Neural cell (in vitro differentiated cells): ENCODE measurements at regions not wholly inside any gene's neighbourhood (a gene's known extent, or its start where the extent isn't known, plus 50 kb on each side); places are given as distances from the start of the nearest gene placed in this dataset.

Experiments
- H2AFZ ChIP-seq: fragments of 200-600, 300-800 bp; sonication (generic), shearing (Covaris generic); 2 replicates; pipeline ENCODE4 v1.6.0; 2014; ENCODE audit warnings: low read depth, mild to moderate bottlenecking, antibody characterized with exemption, low read length, moderate library complexity
- H3F3A ChIP-seq: fragments of 200-600 bp; shearing (Covaris generic); 2 replicates; pipeline ENCODE4 v1.6.1; 2016; ENCODE audit warnings: mild to moderate bottlenecking, moderate library complexity, mixed read lengths, antibody characterized with exemption, low read length; ENCODE audit not compliant: insufficient read depth, poor library complexity, severe bottlenecking
- H3K27ac ChIP-seq: fragments of 200-600, 300-800 bp; sonication (generic), shearing (Covaris generic); 2 replicates; pipeline ENCODE4 v1.5.1; 2014; ENCODE audit warnings: mild to moderate bottlenecking, low read length, moderate library complexity
- H3K27me3 ChIP-seq: fragments of 300-800, 200-600 bp; sonication (generic), shearing (Covaris generic); 2 replicates; pipeline ENCODE4 v1.6.0; 2014; ENCODE audit warnings: mild to moderate bottlenecking, low read depth, low read length, moderate library complexity; ENCODE audit not compliant: insufficient read depth
- H3K36me3 ChIP-seq: fragments of 300-800, 200-600 bp; sonication (generic), shearing (Covaris generic); 2 replicates; pipeline ENCODE4 v1.5.1; 2014; ENCODE audit warnings: mild to moderate bottlenecking, antibody characterized with exemption, low read length, moderate library complexity; ENCODE audit not compliant: insufficient read depth
- H3K4me2 ChIP-seq: fragments of 300-800, 200-600 bp; sonication (generic), shearing (Covaris generic); 2 replicates; pipeline ENCODE4 v1.6.0; 2014; ENCODE audit warnings: mild to moderate bottlenecking, low read length
- H3K4me3 ChIP-seq: fragments of 300-800, 200-600 bp; sonication (generic), shearing (Covaris generic); 2 replicates; pipeline ENCODE4 v1.5.1; 2014; ENCODE audit warnings: mild to moderate bottlenecking, low read length, moderate library complexity
- H3K79me2 ChIP-seq: fragments of 200-600 bp; shearing (Covaris generic); replicated peaks from 2 replicates; pipeline ENCODE4 v1.6.0; 2014; ENCODE audit warnings: mild to moderate bottlenecking, low read length, moderate library complexity; ENCODE audit not compliant: insufficient read depth
- H3K9ac ChIP-seq: fragments of 300-800, 200-600 bp; sonication (generic), shearing (Covaris generic); 2 replicates; pipeline ENCODE4 v1.6.1; 2016; ENCODE audit warnings: mild to moderate bottlenecking, low read length, mixed read lengths
- H3K9me2 ChIP-seq: fragments of 200-600 bp; shearing (Covaris generic); 2 replicates; pipeline ENCODE4 v1.6.1; 2016; ENCODE audit warnings: mild to moderate bottlenecking, low read length, mixed read lengths; ENCODE audit not compliant: insufficient read depth
- H3K9me3 ChIP-seq: fragments of 200-600, 300-800 bp; sonication (generic), shearing (Covaris generic); 2 replicates; pipeline ENCODE4 v1.6.1; 2016; ENCODE audit warnings: mild to moderate bottlenecking, mixed run types, low read length, moderate library complexity, mixed read lengths
- H4K20me1 ChIP-seq: fragments of 200-600 bp; shearing (Covaris generic); 2 replicates; pipeline ENCODE4 v1.6.1; 2016; ENCODE audit warnings: mild to moderate bottlenecking, mixed run types; ENCODE audit not compliant: insufficient read depth
- CTCF ChIP-seq: fragments of 450-650 bp; IDR thresholded peaks from 2 replicates; pipeline ENCODE4 v1.5.1; 2014; ENCODE audit warnings: antibody characterized with exemption, mild to moderate bottlenecking, moderate library complexity; ENCODE audit not compliant: poor library complexity, severe bottlenecking
- EP300 ChIP-seq: fragments of 450-650 bp; conservative IDR thresholded peaks from 2 replicates; pipeline ENCODE4 v1.6.1; 2014; ENCODE audit warnings: antibody characterized with exemption, mild to moderate bottlenecking, moderate library complexity; ENCODE audit not compliant: poor library complexity, severe bottlenecking
- EZH2 ChIP-seq: fragments of 200-600, 300-800 bp; shearing (Covaris generic), sonication (generic); IDR thresholded peaks from 2 replicates; pipeline ENCODE4 v1.6.1; 2014; ENCODE audit warnings: antibody characterized with exemption, low read length, borderline replicate concordance, mild to moderate bottlenecking; ENCODE audit not compliant: insufficient read depth, poor library complexity, severe bottlenecking
- MXI1 ChIP-seq: fragments of 450-650 bp; conservative IDR thresholded peaks from 2 replicates; pipeline ENCODE4 v1.6.1; 2014; ENCODE audit warnings: antibody characterized with exemption, mild to moderate bottlenecking; ENCODE audit not compliant: poor library complexity, severe bottlenecking
- POLR2AphosphoS5 ChIP-seq: IDR thresholded peaks from 2 replicates; pipeline ENCODE4 v1.6.1; 2012
- RAD21 ChIP-seq: fragments of 450-650 bp; conservative IDR thresholded peaks from 2 replicates; pipeline ENCODE4 v1.6.1; 2014; ENCODE audit warnings: antibody characterized with exemption, mild to moderate bottlenecking, moderate library complexity
- REST ChIP-seq: IDR thresholded peaks from 2 replicates; pipeline ENCODE4 v1.6.1; 2012; ENCODE audit warnings: borderline replicate concordance
- SMC3 ChIP-seq: fragments of 450-650 bp; conservative IDR thresholded peaks from 2 replicates; pipeline ENCODE4 v1.6.1; 2014; ENCODE audit warnings: antibody characterized with exemption, mild to moderate bottlenecking, moderate library complexity; ENCODE audit not compliant: poor library complexity
- TAF1 ChIP-seq: IDR thresholded peaks from 2 replicates; pipeline ENCODE4 v1.6.1; 2012; ENCODE audit warnings: low read depth

GRCh38 chr4:126061655-126062054 is 746.9 kb downstream of the FAT4 start:
- H3K79me2 ChIP-seq = no peaks in the 10 kb centered on the region
- no peak overlapping the region for H3K4me2 ChIP-seq
- no peaks in the 10 kb centered on the region for H4K20me1 ChIP-seq
- TF ChIP-seq CTCF = no peak
- no peak for TF ChIP-seq POLR2AphosphoS5
- no peak for TF ChIP-seq REST
- TF ChIP-seq EZH2 = no peak
- no peak for TF ChIP-seq SMC3
- TF ChIP-seq RAD21 = no peak
- no peak for TF ChIP-seq TAF1
- no peaks in the 10 kb centered on the region for H3F3A ChIP-seq
- H3K9me2 ChIP-seq = no peaks in the 10 kb centered on the region
- H3K27me3 ChIP-seq = no peaks in the 10 kb centered on the region
- H3K27ac ChIP-seq = no peak overlapping the region
- H3K9ac ChIP-seq = no peak overlapping the region
- H3K36me3 ChIP-seq = no peaks in the 10 kb centered on the region
- H3K9me3 ChIP-seq = no peaks in the 10 kb centered on the region
- H3K4me3 ChIP-seq = no peak overlapping the region
- H2AFZ ChIP-seq = no peak overlapping the region

- Histone ChIP-seq H3K27ac (no peak overlapping the region), H3K9ac (no peak overlapping the region), H2AFZ (no peak overlapping the region), H3K9me2 (no peaks in the 10 kb centered on the region), H3K27me3 (no peaks in the 10 kb centered on the region), H3K9me3 (no peaks in the 10 kb centered on the region), H3K4me2 (no peak overlapping the region), H3K79me2 (no peaks in the 10 kb centered on the region), H3K4me3 (no peak overlapping the region), H4K20me1 (no peaks in the 10 kb centered on the region), H3F3A (no peaks in the 10 kb centered on the region), H3K36me3 (no peaks in the 10 kb centered on the region)
- TF ChIP-seq SMC3 = no peak
- no peak for TF ChIP-seq RAD21
- TF ChIP-seq REST = no peak
- no peak for TF ChIP-seq EP300
- TF ChIP-seq CTCF = no peak
- TF ChIP-seq EZH2 = no peak
- no peak for TF ChIP-seq POLR2AphosphoS5
- no peak for TF ChIP-seq TAF1
- TF ChIP-seq MXI1 = no peak
These were observed 750.3 kb downstream of the FAT4 start for GRCh38 chr4:126065016-126065415.
